GM10266 (cell line): ENCODE measurements at regions not wholly inside any gene's neighbourhood (a gene's known extent, or its start where the extent isn't known, plus 50 kb on each side); places are given as distances from the start of the nearest gene placed in this dataset.
A peak's percentile ranks its signal among the peaks of the same experiment; 100 is the strongest.

ENCODE experiments used
- DNase-seq: peaks from one replicate; pipeline ENCODE4 v3.0.0; 2012; ENCODE audit errors: extremely low spot score
- CTCF ChIP-seq: IDR thresholded peaks from 2 replicates; pipeline ENCODE4 v1.5.1; 2012; ENCODE audit warnings: mild to moderate bottlenecking, low read depth; ENCODE audit not compliant: control insufficient read depth, insufficient read depth; ENCODE audit errors: missing control alignments

- no peak for DNase-seq
- TF ChIP-seq CTCF: no peak
These were observed 367.9 kb downstream of the PREX1 start for GRCh38 chr20:48459722-48460395.

- DNase-seq: no peak
- no peak for TF ChIP-seq CTCF
These were observed 369.0 kb downstream of the PREX1 start for GRCh38 chr20:48458601-48459385.

GRCh38 chr20:48458003-48458377 is 369.8 kb downstream of the PREX1 start:
- no peak for DNase-seq
- no peak for TF ChIP-seq CTCF

GRCh38 chr20:48457193-48458002 is 370.4 kb downstream of the PREX1 start:
- DNase-seq: peak; percentile 44
- no peak for TF ChIP-seq CTCF

GRCh38 chr20:48456366-48457192 is 371.2 kb downstream of the PREX1 start:
- peak; percentile 56 for DNase-seq
- no peak for TF ChIP-seq CTCF

- DNase-seq: no peak
- no peak for TF ChIP-seq CTCF
These were observed 372.0 kb downstream of the PREX1 start for GRCh38 chr20:48455651-48456365.
